DOHH2 (cell line): ENCODE measurements at regions not wholly inside any gene's neighbourhood (a gene's known extent, or its start where the extent isn't known, plus 50 kb on each side); places are given as distances from the start of the nearest gene placed in this dataset.

ENCODE experiments used
- EZH2phosphoT487 ChIP-seq: fragments of 200-600 bp; sonication (generic); IDR thresholded peaks from 2 replicates; pipeline ENCODE4 v1.6.1; 2017; ENCODE audit warnings: borderline replicate concordance, mild to moderate bottlenecking, antibody characterized with exemption, low read length, moderate library complexity, mixed read lengths
- TF ChIP-seq, protein P1 (sequence below): fragments of 200-600 bp; sonication (generic); IDR thresholded peaks from one replicate; pipeline ENCODE4 v1.5.1; 2014; ENCODE audit warnings: antibody characterized with exemption, mild to moderate bottlenecking, low read depth, low read length; ENCODE audit not compliant: poor library complexity, severe bottlenecking

DNA sequence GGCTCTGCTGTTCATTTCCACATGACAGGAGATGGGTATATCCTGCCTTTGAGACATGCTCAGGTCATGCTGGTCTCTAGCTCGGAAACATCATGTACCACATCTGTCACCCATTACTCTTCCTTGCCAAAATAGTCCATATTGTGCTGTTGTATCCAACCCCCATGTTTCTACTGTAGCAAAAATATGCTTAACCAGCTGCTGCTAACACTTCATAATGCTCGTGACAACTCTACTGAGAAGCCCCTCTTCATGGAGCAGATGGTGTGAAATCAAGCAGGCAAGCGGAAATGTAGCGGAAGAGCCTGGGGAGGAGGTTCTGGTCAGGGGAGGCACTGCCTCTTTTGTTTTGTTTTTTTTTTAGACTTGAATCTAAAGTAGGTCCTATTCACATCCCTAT, 82.9 kb downstream of the NPY start:
- TF ChIP-seq, protein P1, sequence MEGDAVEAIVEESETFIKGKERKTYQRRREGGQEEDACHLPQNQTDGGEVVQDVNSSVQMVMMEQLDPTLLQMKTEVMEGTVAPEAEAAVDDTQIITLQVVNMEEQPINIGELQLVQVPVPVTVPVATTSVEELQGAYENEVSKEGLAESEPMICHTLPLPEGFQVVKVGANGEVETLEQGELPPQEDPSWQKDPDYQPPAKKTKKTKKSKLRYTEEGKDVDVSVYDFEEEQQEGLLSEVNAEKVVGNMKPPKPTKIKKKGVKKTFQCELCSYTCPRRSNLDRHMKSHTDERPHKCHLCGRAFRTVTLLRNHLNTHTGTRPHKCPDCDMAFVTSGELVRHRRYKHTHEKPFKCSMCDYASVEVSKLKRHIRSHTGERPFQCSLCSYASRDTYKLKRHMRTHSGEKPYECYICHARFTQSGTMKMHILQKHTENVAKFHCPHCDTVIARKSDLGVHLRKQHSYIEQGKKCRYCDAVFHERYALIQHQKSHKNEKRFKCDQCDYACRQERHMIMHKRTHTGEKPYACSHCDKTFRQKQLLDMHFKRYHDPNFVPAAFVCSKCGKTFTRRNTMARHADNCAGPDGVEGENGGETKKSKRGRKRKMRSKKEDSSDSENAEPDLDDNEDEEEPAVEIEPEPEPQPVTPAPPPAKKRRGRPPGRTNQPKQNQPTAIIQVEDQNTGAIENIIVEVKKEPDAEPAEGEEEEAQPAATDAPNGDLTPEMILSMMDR = no peak
- no peak for TF ChIP-seq EZH2phosphoT487
